Stimulated activated CD8-positive, alpha-beta memory T cell treated with anti-CD3 and anti-CD28 coated beads, Interleukin-4, amount 100 ng/mL, for 48 hours (primary cell): ENCODE measurements at regions not wholly inside any gene's neighbourhood (a gene's known extent, or its start where the extent isn't known, plus 50 kb on each side); places are given as distances from the start of the nearest gene placed in this dataset.
A peak's percentile ranks its signal among the peaks of the same experiment; 100 is the strongest.
"Not testable (repeated sequence)": the region's sequence is repeated elsewhere in the genome, so short reads cannot be mapped to it uniquely, and the experiment has no call there.

Source experiments
- DNase-seq: peaks from one replicate; pipeline ENCODE4 v3.0.0-alpha.2; 2020

DNA sequence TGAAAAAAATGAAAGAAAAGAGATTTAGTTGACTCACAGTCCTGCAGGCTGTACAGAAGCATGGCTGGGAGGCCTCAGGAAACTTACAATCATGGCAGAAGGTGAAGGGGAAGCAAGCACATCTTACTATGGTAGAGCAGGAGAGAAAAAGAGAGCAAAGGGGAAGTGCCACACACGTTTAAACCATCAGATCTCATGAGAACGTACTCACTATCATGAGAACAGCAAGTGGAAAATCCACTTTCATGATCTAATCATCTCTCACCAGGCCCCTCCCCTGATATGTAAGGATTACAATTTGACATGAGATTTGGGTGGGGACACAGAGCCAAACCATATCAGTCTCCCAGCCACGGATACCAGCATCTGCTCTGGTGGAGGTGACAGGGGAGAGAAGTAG lies 50.8 kb upstream of the CPOX start:
- no peak for DNase-seq

- DNase-seq: no peak
These were observed 51.6 kb upstream of the CPOX start for GRCh38 chr3:98645039-98645438.

DNA sequence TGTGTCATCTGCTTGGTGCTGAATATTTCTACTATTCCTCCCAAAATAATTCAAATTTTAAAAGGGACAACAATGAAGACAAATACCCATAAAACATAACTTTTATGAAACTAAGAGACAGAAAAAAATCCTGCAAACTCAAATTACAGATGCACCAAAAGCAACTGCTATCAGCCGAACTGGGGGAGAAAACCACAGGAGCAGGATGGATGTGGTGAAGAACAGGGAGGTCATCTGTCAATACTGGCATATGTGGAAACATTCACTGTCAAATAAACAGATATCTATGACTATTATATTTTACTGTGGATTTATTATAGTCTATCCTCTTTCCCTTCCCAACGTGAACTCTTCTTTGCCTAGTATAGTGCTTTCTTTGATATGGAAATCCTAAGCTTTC lies 53.3 kb upstream of the CPOX start:
- no peak for DNase-seq

DNA sequence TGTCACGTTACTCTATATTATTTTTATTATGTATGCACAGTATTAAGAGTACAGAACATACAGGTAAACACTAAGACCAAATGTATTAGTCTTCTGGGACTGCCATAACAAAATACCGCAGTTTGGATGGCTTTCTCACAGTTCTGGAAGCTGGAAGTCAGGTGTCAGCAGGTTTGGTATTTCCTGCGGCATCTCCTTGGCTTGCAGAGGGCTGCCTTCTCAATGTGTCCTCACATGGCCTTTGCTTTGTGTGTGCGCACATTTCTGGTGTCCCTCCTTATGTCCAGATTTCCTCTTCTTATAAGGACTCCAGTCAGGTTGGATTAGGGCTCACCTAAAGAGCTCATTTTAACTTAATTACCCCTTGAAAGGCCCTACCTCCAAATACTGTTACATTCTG lies 53.8 kb upstream of the CPOX start:
- no peak for DNase-seq

DNA sequence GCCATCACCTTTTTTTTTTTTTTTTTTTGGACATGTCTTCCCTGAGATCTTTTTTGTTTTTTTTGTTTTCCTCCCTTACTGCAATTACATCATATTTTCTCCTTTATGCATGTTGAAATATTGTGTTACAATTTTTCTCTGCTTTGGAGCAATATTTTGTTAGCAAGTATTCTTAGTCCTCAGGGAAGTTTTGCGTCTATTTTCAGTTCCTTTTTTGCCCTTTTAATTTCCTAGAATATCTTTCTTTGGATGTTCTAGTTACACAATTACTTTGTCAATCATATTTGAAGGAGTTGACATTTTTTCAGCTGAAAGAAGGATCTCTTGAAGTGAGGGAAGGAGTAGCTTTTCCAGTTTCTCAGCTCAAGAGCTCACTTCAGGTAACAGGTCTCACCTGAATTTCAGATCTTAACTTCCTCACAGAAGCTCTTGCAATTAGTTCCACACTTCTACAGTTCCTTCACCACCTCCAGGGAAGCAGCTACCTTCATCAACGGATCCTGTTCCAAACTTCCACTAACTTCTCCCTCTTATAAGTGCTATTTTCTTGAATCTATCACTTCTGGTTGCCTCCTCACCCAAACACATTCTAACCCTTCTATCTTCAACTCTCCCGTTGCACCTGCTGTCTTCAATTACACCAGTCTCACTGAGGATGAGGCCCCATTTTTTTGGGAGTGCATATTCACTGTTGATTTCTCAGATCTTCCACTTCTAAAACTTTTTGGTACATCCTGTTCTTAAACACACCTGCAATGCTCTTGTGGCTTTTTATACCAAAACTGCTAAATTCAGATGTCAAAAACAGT lies 57.8 kb upstream of the CPOX start:
- DNase-seq: no peak

- no peak for DNase-seq
These were observed 58.3 kb upstream of the CPOX start for GRCh38 chr3:98651780-98652077.

- no peak for DNase-seq
These were observed 62.3 kb upstream of the CPOX start for GRCh38 chr3:98655666-98656065.

GRCh38 chr3:98657457-98657856 lies 64.0 kb upstream of the CPOX start:
- peak; percentile 43 for DNase-seq

DNA sequence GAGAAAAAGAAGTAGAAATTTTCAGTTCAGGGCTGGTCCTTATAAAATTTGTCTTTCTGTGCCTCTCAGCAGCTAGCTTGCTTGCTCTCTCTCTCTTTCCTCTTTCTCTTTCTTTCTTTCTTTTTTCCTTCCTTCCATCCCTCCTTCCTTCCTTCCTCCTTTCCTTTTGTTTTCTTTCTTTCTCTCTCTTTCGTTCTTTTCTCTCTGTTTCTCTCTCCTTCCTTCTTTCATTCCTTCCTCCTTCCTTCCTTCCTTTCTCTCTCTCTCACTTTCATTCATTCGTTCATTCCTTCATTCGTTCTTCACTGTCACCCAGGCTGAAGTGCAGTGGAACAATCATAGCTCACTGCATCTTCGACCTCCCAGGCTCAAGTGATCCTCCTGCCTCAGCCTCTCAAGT lies 69.3 kb upstream of the CPOX start:
- no peak for DNase-seq

GRCh38 chr3:98670020-98670419 lies 76.6 kb upstream of the CPOX start:
- DNase-seq: no peak

DNA sequence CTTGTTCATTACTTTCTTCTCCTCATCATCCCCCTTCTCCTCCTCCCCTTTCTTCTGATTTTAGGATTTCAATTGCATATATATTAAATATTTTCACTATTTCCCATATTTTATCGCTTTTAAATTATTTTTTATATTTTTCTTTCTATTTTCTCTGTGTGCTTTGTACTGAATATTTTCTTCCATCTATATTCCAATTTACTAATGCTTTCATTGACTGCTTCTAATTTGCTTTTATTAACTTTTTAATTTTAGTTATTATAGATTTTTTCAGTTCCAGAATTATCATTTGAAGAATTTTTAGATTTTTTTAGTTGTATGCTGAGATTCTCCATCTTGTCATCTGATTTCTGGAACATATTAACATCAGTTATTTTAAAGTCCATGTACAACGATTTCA lies 83.2 kb upstream of the ST3GAL6 start:
- no peak for DNase-seq

- no peak for DNase-seq
These were observed 82.4 kb upstream of the ST3GAL6 start for GRCh38 chr3:98680723-98681122.

DNA sequence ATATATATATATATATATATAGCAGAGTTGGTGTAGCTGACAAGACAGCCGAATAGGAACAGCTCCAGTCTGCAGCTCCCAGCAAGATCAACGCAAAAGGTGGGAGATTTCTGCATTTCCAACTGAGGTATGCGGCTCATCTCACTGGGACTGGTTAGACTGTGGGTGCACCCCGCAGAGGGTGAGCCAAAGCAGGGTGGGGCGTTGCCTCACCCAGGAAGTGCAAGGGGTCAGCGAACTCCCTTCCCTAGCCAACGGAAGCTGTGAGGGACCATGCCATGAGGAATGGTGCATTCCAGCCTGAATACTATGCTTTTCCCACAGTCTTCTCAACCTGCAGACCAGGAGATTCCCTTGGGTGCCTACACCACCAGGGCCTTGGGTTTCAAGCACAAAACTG lies 81.7 kb upstream of the ST3GAL6 start:
- DNase-seq: no peak

GRCh38 chr3:98682391-98682790 lies 80.7 kb upstream of the ST3GAL6 start:
- not testable (repeated sequence) for DNase-seq

GRCh38 chr3:98688363-98688762 lies 74.8 kb upstream of the ST3GAL6 start:
- no peak for DNase-seq

GRCh38 chr3:98690876-98691275 lies 72.3 kb upstream of the ST3GAL6 start:
- DNase-seq: no peak

DNA sequence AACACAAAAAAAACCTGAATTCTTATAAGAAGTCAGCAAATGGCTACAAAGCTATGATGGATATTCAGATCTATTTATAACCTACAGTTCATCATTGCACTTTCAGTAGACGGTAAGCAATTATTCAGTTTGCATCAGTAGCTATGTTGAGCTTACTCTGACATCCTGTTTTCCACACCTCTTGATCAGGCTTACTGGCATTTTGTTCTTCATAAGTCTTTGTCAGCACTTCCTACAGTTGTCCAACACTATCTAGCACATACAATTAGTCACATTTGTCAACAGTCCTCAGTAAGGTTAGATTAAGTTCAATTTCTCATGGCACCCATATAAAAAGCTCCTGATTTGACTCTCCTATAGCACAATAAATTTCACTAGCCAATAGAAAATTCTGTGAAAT lies 71.2 kb upstream of the ST3GAL6 start:
- DNase-seq: no peak

DNA sequence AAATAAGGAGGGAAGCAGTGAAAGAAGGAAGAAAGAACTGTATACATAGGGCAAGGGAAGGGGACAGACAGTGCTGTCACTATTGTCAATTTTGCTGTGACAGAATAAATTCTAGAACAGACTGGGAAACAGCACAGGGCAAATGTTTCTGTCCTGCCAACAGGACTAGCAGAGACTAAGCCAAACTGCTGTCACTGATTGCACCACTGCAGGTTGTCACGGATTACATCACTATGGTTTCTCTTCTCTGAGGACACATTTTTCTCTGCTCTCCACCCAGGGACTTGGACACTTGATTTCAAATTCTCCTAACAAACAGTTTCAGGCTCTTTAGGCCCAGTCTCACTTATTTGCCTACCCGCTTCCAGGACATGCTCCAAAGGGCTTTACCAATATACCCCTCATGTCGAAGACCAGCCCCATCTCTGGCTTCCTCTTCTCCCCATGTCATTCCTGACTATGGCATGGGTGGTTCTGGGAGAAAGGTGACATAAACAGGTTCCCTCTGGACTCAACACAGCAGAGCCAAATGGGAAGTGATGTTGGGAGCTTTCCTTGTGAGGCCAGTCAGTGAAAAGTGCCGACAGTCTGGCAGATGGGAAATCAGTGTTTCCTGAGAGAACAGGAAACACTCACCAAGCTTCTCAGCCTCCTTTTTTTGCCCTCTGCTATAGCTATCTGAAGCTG lies 70.2 kb upstream of the ST3GAL6 start:
- DNase-seq: no peak

DNA sequence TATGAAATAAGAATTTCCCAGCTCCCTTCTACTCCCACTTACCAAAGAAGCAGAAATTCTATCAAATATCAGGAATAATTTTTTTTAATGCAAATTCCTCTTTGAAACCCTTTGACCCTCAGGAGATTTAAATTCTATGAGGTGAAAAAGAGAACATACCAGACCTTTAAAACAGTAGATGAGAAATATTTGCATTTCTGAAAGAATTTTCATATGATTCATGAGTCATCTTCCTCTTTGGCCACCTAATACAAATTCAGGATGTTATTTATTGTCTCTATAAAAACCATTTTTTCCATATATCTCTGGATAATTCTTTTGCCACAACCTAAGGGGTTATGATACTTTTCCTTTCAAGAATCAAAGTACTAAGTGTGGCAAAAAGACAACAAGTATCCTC lies 67.3 kb upstream of the ST3GAL6 start:
- DNase-seq: no peak

- DNase-seq: not testable (repeated sequence)
These were observed 66.8 kb upstream of the ST3GAL6 start for GRCh38 chr3:98696296-98696695.

- no peak for DNase-seq
These were observed 65.9 kb upstream of the ST3GAL6 start for GRCh38 chr3:98697225-98697624.

DNA sequence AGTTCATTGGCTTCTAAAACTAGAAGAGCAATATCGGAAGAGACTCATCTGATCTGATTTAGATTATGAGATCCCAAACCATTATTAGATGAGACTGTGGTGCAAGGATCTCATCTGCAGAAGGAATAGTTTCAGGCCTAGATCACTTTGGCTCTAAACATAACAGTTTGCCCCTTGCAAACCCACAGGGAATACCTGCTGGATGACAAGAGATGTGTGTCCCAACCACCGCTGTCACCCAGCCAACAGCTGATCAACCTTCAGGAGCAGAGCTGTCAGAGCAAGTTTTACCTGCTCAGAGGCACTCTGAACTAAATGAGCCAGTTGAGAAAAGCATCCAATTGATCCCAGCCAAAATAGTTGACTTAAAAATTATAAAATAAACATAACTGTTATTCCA lies 64.0 kb upstream of the ST3GAL6 start:
- DNase-seq: no peak

DNA sequence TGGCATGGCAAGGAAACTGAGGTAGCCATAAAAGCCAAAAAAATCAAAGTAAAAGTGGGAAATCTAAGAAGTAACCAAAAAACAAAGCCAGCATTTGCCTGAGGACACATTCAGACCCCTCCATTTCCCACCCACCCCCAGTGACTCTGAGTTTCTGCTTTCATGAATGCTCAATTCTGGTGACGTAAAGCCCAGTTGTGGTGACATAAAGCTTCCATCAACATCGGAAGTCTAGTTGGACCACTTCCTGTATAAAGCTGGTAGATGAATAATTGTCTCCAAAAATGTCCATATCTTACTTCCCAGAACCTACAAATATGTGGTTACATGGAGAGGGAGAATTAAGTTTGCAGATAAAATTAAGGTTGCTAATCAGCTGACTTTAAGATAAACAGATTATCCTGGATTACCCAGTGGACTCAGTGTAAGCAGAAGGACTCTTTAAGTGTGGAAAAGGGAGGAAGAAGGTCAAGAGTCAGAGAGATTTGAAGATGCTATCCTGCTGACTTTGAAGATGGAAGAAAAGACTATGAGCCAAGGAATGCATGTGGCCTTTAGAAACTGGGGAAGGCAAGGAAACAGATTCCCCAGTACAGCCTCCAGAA lies 62.0 kb upstream of the ST3GAL6 start:
- no peak for DNase-seq

DNA sequence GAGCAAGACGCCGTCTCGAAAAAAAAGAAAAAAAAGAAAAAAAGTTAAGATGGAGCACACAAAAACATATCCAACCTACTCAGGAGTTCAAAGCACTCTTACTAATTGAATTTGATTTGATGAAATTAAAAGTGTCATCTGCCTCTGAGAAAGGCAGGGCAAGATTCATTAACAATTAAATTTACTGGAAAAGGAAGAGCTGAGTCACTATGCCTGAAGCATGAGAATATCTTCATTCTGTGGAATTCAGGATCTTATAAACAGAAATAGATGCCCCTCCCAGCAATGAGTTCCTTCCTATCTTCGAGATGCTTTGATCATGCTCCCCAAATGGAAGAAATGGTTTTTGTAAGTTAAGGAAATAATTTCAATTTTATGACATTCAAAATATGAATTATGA lies 61.0 kb upstream of the ST3GAL6 start:
- DNase-seq: no peak

DNA sequence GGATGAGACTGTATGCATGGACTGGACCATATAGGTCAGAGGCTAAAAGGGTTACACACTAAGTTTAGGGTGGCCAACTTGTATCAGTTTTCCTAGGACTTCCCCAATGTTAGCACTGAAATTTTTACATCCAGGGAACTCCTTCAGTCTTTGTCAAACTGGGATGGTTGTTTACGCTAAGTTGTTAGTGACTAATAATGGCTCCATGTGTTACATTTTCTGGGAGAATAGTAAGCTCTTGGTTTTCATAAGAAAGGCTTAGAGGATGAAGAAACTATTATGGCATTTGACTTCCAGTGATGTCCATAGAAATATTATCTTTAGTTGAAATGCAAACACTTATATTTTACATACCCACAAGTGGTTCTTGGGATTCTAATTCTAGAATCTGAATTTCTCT lies 57.9 kb upstream of the ST3GAL6 start:
- DNase-seq: no peak
